Natural killer cell treated with Interleukin-12 subunit alpha and Interleukin-12 subunit beta and Interleukin-15 and Interleukin-18, amount 100 ng/mL, for 72 hours (primary cell): ENCODE measurements at regions not wholly inside any gene's neighbourhood (a gene's known extent, or its start where the extent isn't known, plus 50 kb on each side); places are given as distances from the start of the nearest gene placed in this dataset.

Experiments
- ATAC-seq, 2 donors: fragments of 150-1000 bp; cut with Tn5 transposase in 1 of 2; sonication (Bioruptor Pico), chemical (Tn5 transposase) in 1 of 2; 2 replicates each; pipeline ENCODE4 v1.10.0; 2021
- DNase-seq: peaks from one replicate; pipeline ENCODE4 v3.0.0; 2022; ENCODE audit warnings: low spot score
- H3K27ac Mint-ChIP-seq, 2 donors: 1 replicate in 1 of 2; 2 replicates in 1 of 2; pipeline ENCODE4 v1.8.0; 2022; ENCODE audit warnings: mixed read lengths in 2 of 2, mild to moderate bottlenecking in 1 of 2, moderate library complexity in 1 of 2
- H3K27me3 Mint-ChIP-seq, 2 donors: 1 replicate in 1 of 2; 2 replicates in 1 of 2; pipeline ENCODE4 v1.8.0; 2022; ENCODE audit warnings: mixed read lengths in 2 of 2
- H3K36me3 Mint-ChIP-seq: one replicate; pipeline ENCODE4 v1.8.0; 2022; ENCODE audit warnings: mixed read lengths
- H3K4me1 Mint-ChIP-seq, 2 donors: 1 replicate in 1 of 2; 2 replicates in 1 of 2; pipeline ENCODE4 v1.8.0; 2022; ENCODE audit warnings: low read depth in 2 of 2, mixed read lengths in 2 of 2, mild to moderate bottlenecking in 1 of 2
- H3K4me3 Mint-ChIP-seq: one replicate; pipeline ENCODE4 v1.8.0; 2022; ENCODE audit warnings: mixed read lengths
- H3K9me3 Mint-ChIP-seq: 2 replicates; pipeline ENCODE4 v1.8.0; 2022; ENCODE audit warnings: mixed read lengths

DNA sequence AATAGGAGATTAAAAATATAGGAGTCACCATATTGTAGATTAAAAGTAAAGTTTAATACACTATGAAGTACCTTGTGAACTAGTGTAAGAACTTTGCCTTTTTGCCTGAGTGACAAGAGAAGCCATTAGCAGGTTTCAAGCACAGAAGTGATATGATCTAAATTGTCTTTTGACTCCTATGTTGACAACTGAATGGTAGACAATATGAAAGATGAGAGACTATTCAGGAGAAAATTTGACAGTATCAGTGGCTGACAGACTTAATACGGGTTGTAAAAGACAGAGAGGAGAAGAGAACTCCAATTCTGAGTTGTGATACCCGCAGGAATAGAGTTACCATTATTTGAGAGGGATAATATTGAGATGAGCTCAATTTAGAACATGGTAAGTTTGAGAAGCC is 1259.8 kb downstream of the PCDH7 start:
- ATAC-seq (no peak), DNase-seq (no peak)
- no peak overlapping the region for H3K4me3 Mint-ChIP-seq
- no peak overlapping the region for H3K27ac Mint-ChIP-seq
- H3K36me3 Mint-ChIP-seq, result no peaks in the 10 kb centered on the region
- H3K9me3 Mint-ChIP-seq, result peaks cover 14% of the 10 kb centered on the region
- no peaks in the 10 kb centered on the region for H3K27me3 Mint-ChIP-seq
- no peaks in the 10 kb centered on the region for H3K4me1 Mint-ChIP-seq

DNA sequence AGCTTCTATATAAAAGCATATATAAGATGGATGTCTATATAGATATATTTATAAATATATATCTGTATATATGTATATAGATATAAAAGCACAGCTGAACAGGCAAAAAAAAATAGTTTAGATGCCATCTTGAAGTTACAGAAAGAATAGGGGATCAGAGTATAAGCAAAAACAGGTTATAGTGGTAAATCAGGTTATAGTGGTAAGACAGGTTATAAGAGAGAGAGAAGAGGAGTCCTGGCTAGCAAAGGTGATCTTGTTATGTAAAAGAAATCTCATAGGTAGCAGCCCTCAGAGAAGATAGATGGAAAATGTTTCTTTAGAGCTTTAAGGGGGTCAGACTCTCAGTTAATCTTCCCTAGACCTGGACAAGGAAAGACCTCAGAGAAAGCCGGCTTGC is 1263.1 kb downstream of the PCDH7 start:
- Mint-ChIP-seq H3K36me3 (no peaks in the 10 kb centered on the region), H3K4me1 (no peaks in the 10 kb centered on the region), H3K27ac (no peak overlapping the region), H3K4me3 (no peak overlapping the region), H3K9me3 (peaks cover 11% of the 10 kb centered on the region), H3K27me3 (no peaks in the 10 kb centered on the region)
- no peak for ATAC-seq
- no peak for DNase-seq

DNA sequence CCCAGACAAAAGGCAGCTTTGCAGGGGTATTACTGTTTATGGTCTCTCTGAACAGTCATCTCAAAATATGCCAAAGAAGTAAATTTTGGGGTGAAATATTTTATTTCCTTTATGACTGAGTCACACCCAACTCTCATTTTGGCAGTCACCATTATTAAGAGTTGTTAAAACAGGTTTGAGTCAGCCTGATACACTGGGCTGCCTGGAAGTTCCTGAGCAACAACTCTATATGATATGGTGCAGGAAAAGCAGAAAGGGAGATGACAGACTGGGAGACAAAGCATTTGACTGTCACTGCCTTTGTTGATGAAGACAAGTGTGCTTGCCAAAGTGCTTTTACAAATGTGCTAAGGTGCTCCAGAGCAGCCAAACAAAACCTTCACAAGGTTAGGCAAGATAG is 1263.5 kb downstream of the PCDH7 start:
- ATAC-seq (no peak), DNase-seq (no peak)
- Mint-ChIP-seq H3K27ac (no peak overlapping the region), H3K27me3 (no peaks in the 10 kb centered on the region), H3K36me3 (no peaks in the 10 kb centered on the region), H3K4me1 (no peaks in the 10 kb centered on the region), H3K9me3 (peaks cover 9% of the 10 kb centered on the region), H3K4me3 (no peak overlapping the region)

- H3K4me3 Mint-ChIP-seq, result no peak overlapping the region
- no peaks in the 10 kb centered on the region for H3K27me3 Mint-ChIP-seq
- no peak for DNase-seq
- no peak for ATAC-seq
- H3K27ac Mint-ChIP-seq, result no peak overlapping the region
- no peaks in the 10 kb centered on the region for H3K36me3 Mint-ChIP-seq
- peaks cover 5% of the 10 kb centered on the region for H3K9me3 Mint-ChIP-seq
- H3K4me1 Mint-ChIP-seq, result no peaks in the 10 kb centered on the region
These were observed 1264.7 kb downstream of the PCDH7 start for GRCh38 chr4:31984872-31985271.

- H3K27me3 Mint-ChIP-seq, result no peaks in the 10 kb centered on the region
- peaks cover 9% of the 10 kb centered on the region for H3K9me3 Mint-ChIP-seq
These were observed 1276.1 kb downstream of the PCDH7 start for GRCh38 chr4:31995943-31996901.

GRCh38 chr4:31998807-31999206 is 1278.6 kb downstream of the PCDH7 start:
- Mint-ChIP-seq H3K9me3 (peaks cover 3% of the 10 kb centered on the region), H3K36me3 (no peaks in the 10 kb centered on the region), H3K27me3 (no peaks in the 10 kb centered on the region), H3K4me1 (no peaks in the 10 kb centered on the region), H3K4me3 (no peak overlapping the region), H3K27ac (no peak overlapping the region)
- DNase-seq (no peak), ATAC-seq (no peak)

More at GRCh38 chr4:31995943-31996901, 1276.1 kb downstream of the PCDH7 start:
- ATAC-seq (no peak), DNase-seq (no peak)
- Mint-ChIP-seq H3K36me3 (no peaks in the 10 kb centered on the region), H3K27ac (no peak overlapping the region), H3K4me3 (no peak overlapping the region), H3K4me1 (no peaks in the 10 kb centered on the region)

- H3K4me1 Mint-ChIP-seq, result no peaks in the 10 kb centered on the region
- no peak for DNase-seq
- H3K9me3 Mint-ChIP-seq, result peaks cover 3% of the 10 kb centered on the region
These were observed 1279.7 kb downstream of the PCDH7 start for GRCh38 chr4:31999848-32000247.

DNA sequence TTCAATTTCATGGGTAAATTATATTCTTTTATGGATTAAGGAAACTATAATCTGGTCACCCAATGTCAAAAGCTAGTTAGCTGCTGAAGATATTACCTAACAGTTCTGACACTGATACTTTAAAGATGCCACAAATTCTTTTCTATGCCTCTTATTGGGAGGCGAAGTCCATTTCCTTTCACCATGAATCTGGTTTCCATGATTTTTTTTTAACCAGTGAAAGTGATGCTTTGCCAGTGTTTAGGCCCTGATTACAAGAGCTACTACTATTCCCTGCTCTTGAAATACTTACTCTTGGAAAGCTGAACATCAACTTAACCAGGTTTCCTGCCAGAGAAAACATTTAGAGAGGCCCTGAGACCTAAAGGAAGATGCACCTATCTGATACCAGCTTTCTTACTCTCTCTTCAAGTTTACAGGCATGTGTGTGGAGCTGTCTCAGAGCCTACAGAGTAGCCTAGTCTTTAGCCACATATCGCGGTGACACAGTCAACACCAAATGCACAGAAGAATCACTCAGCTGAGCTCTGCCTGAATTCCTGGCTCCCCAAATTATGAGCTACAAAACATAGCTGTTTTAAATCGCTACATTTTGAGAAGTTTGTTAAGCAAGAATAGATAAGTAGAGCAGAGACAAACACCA is 1280.8 kb downstream of the PCDH7 start:
- H3K36me3 Mint-ChIP-seq, result no peaks in the 10 kb centered on the region
- H3K9me3 Mint-ChIP-seq, result peaks cover 7% of the 10 kb centered on the region
- DNase-seq (no peak), ATAC-seq (no peak)
- no peaks in the 10 kb centered on the region for H3K4me1 Mint-ChIP-seq
- no peak overlapping the region for H3K4me3 Mint-ChIP-seq
- no peak overlapping the region for H3K27ac Mint-ChIP-seq
- H3K27me3 Mint-ChIP-seq, result no peaks in the 10 kb centered on the region

More at GRCh38 chr4:31999848-32000247, 1279.7 kb downstream of the PCDH7 start:
- no peak for ATAC-seq
- Mint-ChIP-seq H3K27me3 (no peaks in the 10 kb centered on the region), H3K27ac (no peak overlapping the region), H3K36me3 (no peaks in the 10 kb centered on the region), H3K4me3 (no peak overlapping the region)

GRCh38 chr4:32002037-32002747 is 1282.0 kb downstream of the PCDH7 start:
- Mint-ChIP-seq H3K4me3 (no peak overlapping the region), H3K27me3 (no peaks in the 10 kb centered on the region), H3K9me3 (peaks cover 10% of the 10 kb centered on the region), H3K36me3 (no peaks in the 10 kb centered on the region), H3K4me1 (no peaks in the 10 kb centered on the region), H3K27ac (no peak overlapping the region)
- ATAC-seq (no peak), DNase-seq (no peak)

GRCh38 chr4:32003548-32003947 is 1283.4 kb downstream of the PCDH7 start:
- H3K9me3 Mint-ChIP-seq, result peaks cover 10% of the 10 kb centered on the region
- ATAC-seq, result no peak
- no peaks in the 10 kb centered on the region for H3K27me3 Mint-ChIP-seq
- no peak overlapping the region for H3K4me3 Mint-ChIP-seq
- H3K27ac Mint-ChIP-seq, result no peak overlapping the region
- H3K36me3 Mint-ChIP-seq, result no peaks in the 10 kb centered on the region
- DNase-seq, result no peak
- H3K4me1 Mint-ChIP-seq, result no peaks in the 10 kb centered on the region

- H3K9me3 Mint-ChIP-seq, result peaks cover 22% of the 10 kb centered on the region
- peaks cover 6% of the 10 kb centered on the region for H3K36me3 Mint-ChIP-seq
- H3K27me3 Mint-ChIP-seq, result no peaks in the 10 kb centered on the region
- H3K4me3 Mint-ChIP-seq, result no peak overlapping the region
- no peak for ATAC-seq
- no peak for DNase-seq
- no peaks in the 10 kb centered on the region for H3K4me1 Mint-ChIP-seq
- no peak overlapping the region for H3K27ac Mint-ChIP-seq
These were observed 1290.1 kb downstream of the PCDH7 start for GRCh38 chr4:32010221-32010620.

- ATAC-seq, result no peak
- peaks cover 10% of the 10 kb centered on the region for H3K36me3 Mint-ChIP-seq
- H3K27me3 Mint-ChIP-seq, result no peaks in the 10 kb centered on the region
- DNase-seq, result no peak
- H3K9me3 Mint-ChIP-seq, result peaks cover 18% of the 10 kb centered on the region
- H3K4me3 Mint-ChIP-seq, result no peak overlapping the region
- no peaks in the 10 kb centered on the region for H3K4me1 Mint-ChIP-seq
- H3K27ac Mint-ChIP-seq, result no peak overlapping the region
These were observed 1301.9 kb downstream of the PCDH7 start for GRCh38 chr4:32022071-32022470.

- Mint-ChIP-seq H3K27ac (no peak overlapping the region), H3K27me3 (no peaks in the 10 kb centered on the region), H3K9me3 (peaks cover 22% of the 10 kb centered on the region), H3K4me3 (no peak overlapping the region), H3K4me1 (no peaks in the 10 kb centered on the region), H3K36me3 (peaks cover 10% of the 10 kb centered on the region)
- no peak for DNase-seq
- no peak for ATAC-seq
These were observed 1305.8 kb downstream of the PCDH7 start for GRCh38 chr4:32025851-32026459.
